RWPE2 (cell line): ENCODE measurements at regions not wholly inside any gene's neighbourhood (a gene's known extent, or its start where the extent isn't known, plus 50 kb on each side); places are given as distances from the start of the nearest gene placed in this dataset.
"Not testable (repeated sequence)": the region's sequence is repeated elsewhere in the genome, so short reads cannot be mapped to it uniquely, and the experiment has no call there.

Experiments
- ATAC-seq: fragments of 200-7000 bp; cut with Tn5 transposase; 3 replicates; pipeline ENCODE4 v1.9.1; 2021; ENCODE audit warnings: low read depth
- DNase-seq: peaks from one replicate; pipeline ENCODE4 v3.0.0-alpha.2; 2020; ENCODE audit warnings: low spot score
- H3K27ac ChIP-seq: fragments of 450-650 bp; 2 replicates; pipeline ENCODE4 v1.5.1; 2017; ENCODE audit warnings: mild to moderate bottlenecking; ENCODE audit not compliant: poor library complexity, severe bottlenecking
- H3K27me3 ChIP-seq: fragments of 250-450 bp; sonication (Bioruptor Pico); 2 replicates; pipeline ENCODE4 v1.5.1; 2021; ENCODE audit warnings: mild to moderate bottlenecking, moderate library complexity; ENCODE audit not compliant: insufficient read depth, poor library complexity, severe bottlenecking
- H3K36me3 ChIP-seq: fragments of 250-450 bp; sonication (Bioruptor Pico); 2 replicates; pipeline ENCODE4 v1.5.1; 2020; ENCODE audit warnings: low read depth, mild to moderate bottlenecking, moderate library complexity
- H3K4me1 ChIP-seq: fragments of 250-450 bp; sonication (Bioruptor Pico); 2 replicates; pipeline ENCODE4 v1.5.1; 2021; ENCODE audit warnings: mild to moderate bottlenecking, moderate library complexity; ENCODE audit not compliant: insufficient read depth, poor library complexity, severe bottlenecking
- H3K4me3 ChIP-seq: fragments of 250-450 bp; sonication (Bioruptor Pico); 2 replicates; pipeline ENCODE4 v1.5.1; 2021; ENCODE audit warnings: mild to moderate bottlenecking, moderate library complexity; ENCODE audit not compliant: severe bottlenecking
- H3K9me3 ChIP-seq: fragments of 250-450 bp; sonication (Bioruptor Pico); 2 replicates; pipeline ENCODE4 v1.5.1; 2021; ENCODE audit warnings: mild to moderate bottlenecking, moderate library complexity; ENCODE audit not compliant: severe bottlenecking
- TF ChIP-seq, protein P1 (sequence below): fragments of 450-650 bp; IDR thresholded peaks from one replicate; pipeline ENCODE4 v1.5.1; 2017; ENCODE audit warnings: mild to moderate bottlenecking, moderate library complexity; ENCODE audit not compliant: poor library complexity, severe bottlenecking

DNA sequence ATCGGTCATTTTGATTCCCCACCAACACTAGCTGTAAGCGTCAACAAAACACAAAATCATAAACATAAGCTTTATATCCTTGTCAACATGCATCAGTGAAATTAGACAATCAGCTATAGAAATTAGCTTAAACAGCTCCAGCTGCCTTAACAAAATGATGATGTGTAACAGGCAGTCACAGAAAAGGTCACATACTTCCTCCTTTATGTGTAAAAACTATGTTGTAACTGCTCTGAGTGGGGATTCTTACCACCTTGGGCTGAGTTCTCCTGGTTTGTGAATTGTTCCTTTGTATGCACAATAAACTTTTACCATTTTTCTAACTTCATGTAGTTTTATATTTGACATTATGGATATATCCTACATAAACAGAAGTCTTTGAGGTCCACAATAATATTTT is 73.9 kb upstream of the MAP9 start:
- H3K4me1 ChIP-seq: peaks cover 4% of the 10 kb centered on the region
- no peaks in the 10 kb centered on the region for H3K36me3 ChIP-seq
- no peaks in the 10 kb centered on the region for H3K9me3 ChIP-seq
- TF ChIP-seq, protein P1, sequence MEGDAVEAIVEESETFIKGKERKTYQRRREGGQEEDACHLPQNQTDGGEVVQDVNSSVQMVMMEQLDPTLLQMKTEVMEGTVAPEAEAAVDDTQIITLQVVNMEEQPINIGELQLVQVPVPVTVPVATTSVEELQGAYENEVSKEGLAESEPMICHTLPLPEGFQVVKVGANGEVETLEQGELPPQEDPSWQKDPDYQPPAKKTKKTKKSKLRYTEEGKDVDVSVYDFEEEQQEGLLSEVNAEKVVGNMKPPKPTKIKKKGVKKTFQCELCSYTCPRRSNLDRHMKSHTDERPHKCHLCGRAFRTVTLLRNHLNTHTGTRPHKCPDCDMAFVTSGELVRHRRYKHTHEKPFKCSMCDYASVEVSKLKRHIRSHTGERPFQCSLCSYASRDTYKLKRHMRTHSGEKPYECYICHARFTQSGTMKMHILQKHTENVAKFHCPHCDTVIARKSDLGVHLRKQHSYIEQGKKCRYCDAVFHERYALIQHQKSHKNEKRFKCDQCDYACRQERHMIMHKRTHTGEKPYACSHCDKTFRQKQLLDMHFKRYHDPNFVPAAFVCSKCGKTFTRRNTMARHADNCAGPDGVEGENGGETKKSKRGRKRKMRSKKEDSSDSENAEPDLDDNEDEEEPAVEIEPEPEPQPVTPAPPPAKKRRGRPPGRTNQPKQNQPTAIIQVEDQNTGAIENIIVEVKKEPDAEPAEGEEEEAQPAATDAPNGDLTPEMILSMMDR: no peak
- no peaks in the 10 kb centered on the region for H3K27me3 ChIP-seq
- H3K4me3 ChIP-seq: no peak overlapping the region
- DNase-seq (no peak), ATAC-seq (no peak)
- no peak overlapping the region for H3K27ac ChIP-seq

DNA sequence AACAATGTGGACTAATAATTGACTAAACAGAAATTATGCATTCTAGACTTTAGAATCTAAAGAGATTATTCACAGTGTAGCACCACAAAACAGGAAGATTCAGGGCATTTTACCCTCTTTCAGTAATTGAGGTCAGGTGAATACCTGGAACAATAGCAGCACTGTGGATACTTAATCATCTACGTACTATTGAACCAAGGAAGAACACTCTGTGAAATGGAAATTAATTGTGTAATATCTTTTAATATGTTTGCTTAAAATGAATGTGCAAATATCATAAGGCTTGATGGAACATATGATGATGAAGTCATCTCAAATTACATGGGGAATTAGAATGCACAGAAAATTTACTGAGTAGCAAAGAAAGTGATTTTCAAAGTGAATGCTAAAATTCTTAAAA is 68.5 kb upstream of the MAP9 start:
- no peaks in the 10 kb centered on the region for H3K27me3 ChIP-seq
- peak overlapping the region; percentile 30 for H3K27ac ChIP-seq
- DNase-seq: no peak
- H3K9me3 ChIP-seq: no peaks in the 10 kb centered on the region
- peak; percentile 87 for ATAC-seq
- no peak overlapping the region for H3K4me3 ChIP-seq
- TF ChIP-seq, protein P1: no peak
- peaks cover 12% of the 10 kb centered on the region for H3K4me1 ChIP-seq
- no peaks in the 10 kb centered on the region for H3K36me3 ChIP-seq

DNA sequence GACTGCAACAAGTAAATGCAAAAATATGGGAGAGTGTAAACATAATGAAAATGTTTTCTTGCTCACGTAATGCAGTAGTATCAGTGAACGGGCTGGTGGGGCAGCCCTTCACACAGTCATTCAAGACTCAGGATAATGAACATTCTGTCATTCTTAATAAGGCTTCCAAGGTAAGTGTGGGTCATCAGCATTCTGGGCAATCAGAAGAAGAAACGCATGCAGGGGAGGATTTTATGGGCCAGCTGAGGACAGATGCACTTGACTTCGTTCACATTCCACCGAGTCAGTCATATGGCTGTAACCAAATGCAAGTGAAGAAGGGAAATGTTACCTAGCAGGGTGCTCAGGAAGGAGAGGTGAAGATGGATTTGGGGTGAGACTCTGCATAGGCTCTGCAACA is 68.0 kb upstream of the MAP9 start:
- Histone ChIP-seq H3K4me1 (peaks cover 12% of the 10 kb centered on the region), H3K27ac (peak overlapping the region; percentile 30), H3K9me3 (no peaks in the 10 kb centered on the region), H3K27me3 (no peaks in the 10 kb centered on the region), H3K4me3 (no peak overlapping the region), H3K36me3 (no peaks in the 10 kb centered on the region)
- TF ChIP-seq, protein P1: no peak
- ATAC-seq: no peak
- DNase-seq: no peak

DNA sequence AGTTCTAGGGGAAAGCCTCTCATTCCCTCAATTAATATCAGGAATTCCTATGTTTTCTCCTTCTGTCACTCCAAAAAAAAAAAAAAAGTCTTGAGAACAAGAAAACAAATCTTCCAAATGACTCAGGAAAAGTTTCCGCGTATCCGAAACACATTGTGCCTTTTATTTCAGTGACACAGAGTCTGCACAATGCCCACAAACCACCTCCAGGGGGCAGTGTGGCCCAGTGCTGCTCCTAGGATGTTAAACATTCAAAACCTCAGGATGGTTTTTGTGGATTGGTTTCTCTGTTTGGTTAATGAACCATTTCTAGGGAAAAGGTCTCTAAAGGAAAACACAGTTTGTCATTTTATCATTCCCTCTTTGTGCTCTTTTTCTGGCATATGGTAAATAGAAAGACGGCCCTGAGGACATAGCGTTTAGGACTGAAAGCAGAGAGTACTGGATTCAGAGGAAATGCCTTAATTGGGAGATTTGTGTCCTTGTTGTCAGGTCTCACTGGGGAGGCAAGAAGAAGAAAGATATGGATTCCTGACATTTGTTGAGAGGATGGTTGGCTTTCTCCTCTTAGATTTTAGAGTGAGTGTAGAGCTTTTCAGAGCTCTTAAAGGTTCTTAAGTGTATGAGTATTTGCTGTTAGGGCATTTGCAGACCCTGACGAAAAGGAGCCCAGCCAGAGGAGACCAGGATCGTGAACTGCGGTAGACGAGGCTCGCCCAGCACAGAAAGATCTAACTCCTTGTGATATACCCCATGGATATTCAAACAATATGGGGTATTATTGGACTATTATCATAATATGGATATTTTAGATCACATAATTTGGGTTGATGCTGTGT is 65.7 kb upstream of the MAP9 start:
- no peaks in the 10 kb centered on the region for H3K27me3 ChIP-seq
- DNase-seq: no peak
- TF ChIP-seq, protein P1: peak; percentile 93
- H3K36me3 ChIP-seq: no peaks in the 10 kb centered on the region
- H3K4me3 ChIP-seq: no peak overlapping the region
- H3K9me3 ChIP-seq: no peaks in the 10 kb centered on the region
- ATAC-seq: peak; percentile 57; the same call in 2 of the 3 replicates
- H3K27ac ChIP-seq: no peak overlapping the region
- peaks cover 12% of the 10 kb centered on the region for H3K4me1 ChIP-seq

DNA sequence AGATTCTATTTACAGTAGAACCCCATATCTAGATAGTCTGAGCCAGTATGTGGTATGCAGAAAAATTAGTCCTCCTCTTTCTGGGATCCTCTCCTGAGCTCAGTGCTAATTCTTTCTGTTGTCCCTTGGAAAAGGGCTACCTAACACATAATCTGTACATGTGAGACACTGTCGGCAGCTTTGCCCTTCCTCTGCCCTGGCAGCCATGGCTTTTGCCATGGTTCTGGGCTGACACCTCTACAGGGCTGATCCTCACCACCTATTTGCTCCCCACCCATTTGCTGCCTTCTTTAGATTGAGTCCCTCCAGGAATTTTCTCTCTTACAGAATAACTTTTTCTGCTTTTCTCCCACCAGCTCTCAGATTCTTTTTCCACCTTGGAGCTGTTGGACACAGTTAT is 64.7 kb upstream of the MAP9 start:
- TF ChIP-seq, protein P1: no peak
- H3K4me1 ChIP-seq: peaks cover 12% of the 10 kb centered on the region
- H3K27ac ChIP-seq: no peak overlapping the region

DNA sequence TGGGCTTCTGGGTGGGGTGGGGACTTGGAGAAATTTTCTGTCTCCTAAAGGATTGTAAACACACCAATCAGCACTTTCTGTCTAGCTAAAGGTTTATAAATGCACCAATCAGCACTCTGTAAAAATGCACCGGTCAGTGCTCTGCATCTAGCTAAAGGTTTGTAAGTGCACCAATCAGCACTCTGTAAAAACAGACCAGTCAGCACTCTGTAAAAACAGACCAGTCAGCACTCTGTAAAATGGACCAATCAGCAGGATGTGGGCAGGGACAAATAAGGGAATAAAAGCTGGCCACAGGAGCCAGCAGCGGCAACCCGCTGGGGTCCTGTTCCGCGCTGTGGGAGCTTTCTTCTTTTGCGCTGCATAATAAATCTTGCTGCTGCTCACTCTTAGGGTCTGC is 63.0 kb upstream of the MAP9 start:
- H3K27me3 ChIP-seq, H3K4me3 ChIP-seq, H3K9me3 ChIP-seq, H3K27ac ChIP-seq, DNase-seq, H3K4me1 ChIP-seq, ATAC-seq, H3K36me3 ChIP-seq: not testable (repeated sequence)

More for the DNA sequence above, 64.7 kb upstream of the MAP9 start:
- H3K4me3 ChIP-seq: no peak overlapping the region
- ATAC-seq (no peak), DNase-seq (no peak)
- no peaks in the 10 kb centered on the region for H3K27me3 ChIP-seq
- H3K36me3 ChIP-seq: no peaks in the 10 kb centered on the region
- no peaks in the 10 kb centered on the region for H3K9me3 ChIP-seq
